SK-N-SH (cell line): ENCODE measurements at regions not wholly inside any gene's neighbourhood (a gene's known extent, or its start where the extent isn't known, plus 50 kb on each side); places are given as distances from the start of the nearest gene placed in this dataset.

ENCODE experiments used
- CTCF ChIA-PET: fragments of 300-600, 350-600 bp; formaldehyde crosslinking; extraction: SDS; loops from one replicate; lab custom pipeline; 2021; lab: Yijun Ruan, JAX
- POLR2A ChIA-PET: fragments of 350-600 bp; sonication (Branson Sonifier 250); formaldehyde crosslinking; extraction: SDS; loops from one replicate; lab custom pipeline; 2020; ENCODE audit warnings: antibody characterized with exemption, inconsistent platforms; lab: Yijun Ruan, JAX
- DNase-seq: peaks from one replicate; pipeline ENCODE4 v3.0.0; 2012
- H2AFZ ChIP-seq: fragments of 200-600 bp; sonication (generic); 2 replicates; pipeline ENCODE4 v1.8.1; 2016; ENCODE audit warnings: antibody characterized with exemption, mild to moderate bottlenecking, low read depth
- H3F3A ChIP-seq: fragments of 200-600 bp; sonication (generic); replicated peaks from 2 replicates; pipeline ENCODE3; 2016; ENCODE audit warnings: antibody characterized with exemption, mild to moderate bottlenecking; ENCODE audit not compliant: insufficient read depth
- H3K27ac ChIP-seq, 2 experiments: fragments of 200-500 bp in 1 of 2; fragments of 200-600 bp in 1 of 2; sonication (Bioruptor generic) in 1 of 2; sonication (generic), shearing (Covaris generic) in 1 of 2; 2 replicates each; pipeline versions ENCODE4 v1.5.1 to v1.6.1; 2014 to 2016; ENCODE audit warnings: low read depth in 2 of 2, inconsistent platforms in 1 of 2, low read length in 1 of 2, mild to moderate bottlenecking in 1 of 2, mixed read lengths in 1 of 2
- H3K27me3 ChIP-seq: fragments of 200-600 bp; sonication (generic), shearing (Covaris generic); 2 replicates; pipeline ENCODE4 v1.6.1; 2016; ENCODE audit warnings: mixed run types; ENCODE audit not compliant: insufficient read depth
- H3K36me3 ChIP-seq, 2 experiments: fragments of 200-500 bp in 1 of 2; fragments of 200-600 bp in 1 of 2; sonication (Bioruptor generic) in 1 of 2; sonication (generic) in 1 of 2; replicated peaks in 1 of 2; 2 replicates each; pipeline versions ENCODE3 to v1.5.1; 2014 to 2016; ENCODE audit warnings: low read length in 1 of 2, mild to moderate bottlenecking in 1 of 2; ENCODE audit not compliant: insufficient read depth in 2 of 2, control insufficient read depth in 1 of 2
- H3K4me1 ChIP-seq, 2 experiments: fragments of 200-500 bp in 1 of 2; fragments of 200-600 bp in 1 of 2; sonication (Bioruptor generic) in 1 of 2; sonication (generic), shearing (Covaris generic) in 1 of 2; 2 replicates each; pipeline versions ENCODE4 v1.5.1 to v1.6.1; 2014 to 2016; ENCODE audit warnings: low read depth in 1 of 2, low read length in 1 of 2, mixed run types in 1 of 2; ENCODE audit not compliant: insufficient read depth in 2 of 2, control insufficient read depth in 1 of 2
- H3K4me2 ChIP-seq: fragments of 200-600 bp; sonication (generic), shearing (Covaris generic); 2 replicates; pipeline ENCODE4 v1.6.1; 2017; ENCODE audit warnings: mixed run types
- H3K4me3 ChIP-seq, 2 experiments: fragments of 200-500 bp in 1 of 2; fragments of 200-600 bp in 1 of 2; sonication (Bioruptor generic) in 1 of 2; sonication (generic), shearing (Covaris generic) in 1 of 2; 2 replicates each; pipeline versions ENCODE4 v1.5.1 to v1.8.1; 2014 to 2016; ENCODE audit warnings: low read depth in 2 of 2, inconsistent platforms in 1 of 2, low read length in 1 of 2, mild to moderate bottlenecking in 1 of 2, mixed read lengths in 1 of 2, moderate library complexity in 1 of 2
- H3K79me2 ChIP-seq: fragments of 200-600 bp; sonication (generic); 2 replicates; pipeline ENCODE4 v1.8.1; 2017; ENCODE audit warnings: mild to moderate bottlenecking; ENCODE audit not compliant: insufficient read depth
- H3K9ac ChIP-seq: fragments of 200-600 bp; sonication (generic); 2 replicates; pipeline ENCODE4 v1.6.1; 2017; ENCODE audit warnings: mixed run types
- H3K9me2 ChIP-seq: fragments of 200-600 bp; sonication (generic); 2 replicates; pipeline ENCODE4 v1.6.1; 2017; ENCODE audit warnings: mixed run types
- H3K9me3 ChIP-seq: fragments of 200-600 bp; sonication (generic); 2 replicates; pipeline ENCODE4 v1.6.1; 2017; ENCODE audit warnings: mixed run types, mild to moderate bottlenecking, moderate library complexity
- H4K20me1 ChIP-seq: fragments of 200-600 bp; sonication (generic); 2 replicates; pipeline ENCODE4 v1.6.1; 2017; ENCODE audit warnings: mild to moderate bottlenecking, mixed run types; ENCODE audit not compliant: insufficient read depth
- FOSL2 ChIP-seq: IDR thresholded peaks from 2 replicates; pipeline ENCODE4 v1.4.0; 2012; ENCODE audit warnings: low read depth, mild to moderate bottlenecking, moderate library complexity, borderline replicate concordance
- FOXJ3 ChIP-seq: sonication (generic); formaldehyde crosslinking; IDR thresholded peaks from 2 replicates; pipeline ENCODE4 v1.5.1; 2020; ENCODE audit warnings: mild to moderate bottlenecking, missing genetic modification reagents
- JUND ChIP-seq: IDR thresholded peaks from 2 replicates; pipeline ENCODE4 v1.4.0; 2012
- MAX ChIP-seq: IDR thresholded peaks from 2 replicates; pipeline ENCODE4 v1.4.0; 2012; ENCODE audit warnings: low read depth
- POLR2AphosphoS5 ChIP-seq: IDR thresholded peaks from 2 replicates; pipeline ENCODE4 v1.6.1; 2012; ENCODE audit warnings: low read depth, low read length
- TCF12 ChIP-seq: IDR thresholded peaks from 2 replicates; pipeline ENCODE4 v1.4.0; 2012
- YY1 ChIP-seq: IDR thresholded peaks from 2 replicates; pipeline ENCODE4 v1.4.0; 2012; ENCODE audit warnings: low read depth, mild to moderate bottlenecking
- WGBS: methylation state at CpG from one replicate; pipeline ENCODE4 v1.1.6; 2017; ENCODE audit warnings: low lambda C conversion rate; 5-methylcytosine and 5-hydroxymethylcytosine counted together

GRCh38 chr21:20270365-20271055, 727.7 kb upstream of the NCAM2 start:
- Histone ChIP-seq H3K4me2 (no peak overlapping the region), H3K4me3 (no peak overlapping the region), H3K36me3 (no peaks in the 10 kb centered on the region), H3K9ac (no peak overlapping the region), H3K4me1 (no peaks in the 10 kb centered on the region), H3K27ac (no peak overlapping the region), H3K9me3 (no peaks in the 10 kb centered on the region), H3K79me2 (no peaks in the 10 kb centered on the region), H2AFZ (no peak overlapping the region), H3K9me2 (no peaks in the 10 kb centered on the region), H3F3A (no peaks in the 10 kb centered on the region), H4K20me1 (no peaks in the 10 kb centered on the region), H3K27me3 (no peaks in the 10 kb centered on the region)
- TF ChIP-seq FOSL2 (no peak), YY1 (no peak), POLR2AphosphoS5 (no peak)
- no peak for DNase-seq
- POLR2A ChIA-PET = no interaction called here
- CTCF ChIA-PET = interaction anchor here (0.8 kb wide), 1 partner anchor 11 kb away, joined by 4 read pairs; no protein-coding TSS in a partner anchor
- WGBS = 12% methylated on average over 11 of the region's 11 CpGs

- no peak overlapping the region for H3K4me3 ChIP-seq
- no peaks in the 10 kb centered on the region for H3F3A ChIP-seq
- no peak overlapping the region for H3K4me2 ChIP-seq
- ChIA-PET POLR2A (no interaction called here), CTCF (no interaction called here)
- WGBS = 32% methylated on average over 5 of the region's 5 CpGs
- no peaks in the 10 kb centered on the region for H3K27me3 ChIP-seq
- no peaks in the 10 kb centered on the region for H3K79me2 ChIP-seq
- no peaks in the 10 kb centered on the region for H4K20me1 ChIP-seq
- no peaks in the 10 kb centered on the region for H3K9me3 ChIP-seq
- no peak overlapping the region for H3K27ac ChIP-seq
- H3K9me2 ChIP-seq = no peaks in the 10 kb centered on the region
- no peak overlapping the region for H3K9ac ChIP-seq
- no peak overlapping the region for H2AFZ ChIP-seq
- no peak for DNase-seq
- no peaks in the 10 kb centered on the region for H3K36me3 ChIP-seq
- no peak for TF ChIP-seq JUND
- TF ChIP-seq FOXJ3 (CRISPR knock-in tag) = no peak
- no peak for TF ChIP-seq MAX
- TF ChIP-seq, all 33 proteins: peak for 0
- H3K4me1 ChIP-seq = no peaks in the 10 kb centered on the region
Observed at GRCh38 chr21:20272791-20273362, 725.3 kb upstream of the NCAM2 start.

GRCh38 chr21:20276377-20276776, 721.8 kb upstream of the NCAM2 start:
- Histone ChIP-seq H4K20me1 (no peaks in the 10 kb centered on the region), H3K27me3 (no peaks in the 10 kb centered on the region), H3K4me1 (no peaks in the 10 kb centered on the region), H2AFZ (no peak overlapping the region), H3K9ac (no peak overlapping the region), H3K9me3 (no peaks in the 10 kb centered on the region), H3K4me2 (no peak overlapping the region), H3F3A (no peaks in the 10 kb centered on the region), H3K36me3 (no peaks in the 10 kb centered on the region), H3K79me2 (no peaks in the 10 kb centered on the region), H3K4me3 (no peak overlapping the region), H3K27ac (no peak overlapping the region), H3K9me2 (no peaks in the 10 kb centered on the region)
- no peak for DNase-seq
- POLR2A ChIA-PET = no interaction called here
- CTCF ChIA-PET = no interaction called here
- TF ChIP-seq TCF12 = no peak
